ENCODE measurements at regions not wholly inside any gene's neighbourhood (a gene's known extent, or its start where the extent isn't known, plus 50 kb on each side); places are given as distances from the start of the nearest gene placed in this dataset.

- H3K4me3 ChIP-seq (ENCODE audit: low read depth, low read length), result no peak overlapping the region
- H3K9me3 ChIP-seq (ENCODE audit: control insufficient read depth, insufficient read depth, low read length), result no peaks in the 10 kb centered on the region
- H3K27ac ChIP-seq (ENCODE audit: low read depth, low read length), result no peak overlapping the region
- H3K4me1 ChIP-seq (ENCODE audit: control insufficient read depth, insufficient read depth, low read length), result no peaks in the 10 kb centered on the region
- WGBS (ENCODE audit: insufficient coverage), result no CpG with 5 or more reads among the region's 2 CpGs
- DNase-seq (ENCODE audit: low read depth in 4 of 6, low spot score in 6 of 6), result no peak
- no peaks in the 10 kb centered on the region for H3K27me3 ChIP-seq (ENCODE audit: control insufficient read depth, insufficient read depth, low read length)
- H3K36me3 ChIP-seq (ENCODE audit: control insufficient read depth, insufficient read depth, low read length), result no peaks in the 10 kb centered on the region
These were observed 227.3 kb downstream of the POU4F1 start for GRCh38 chr13:78376033-78376432.

GRCh38 chr13:78372581-78372980 is 230.8 kb downstream of the POU4F1 start:
- no peak overlapping the region for H3K27ac ChIP-seq (ENCODE audit: low read depth, low read length)
- no peaks in the 10 kb centered on the region for H3K27me3 ChIP-seq (ENCODE audit: control insufficient read depth, insufficient read depth, low read length)
- no peaks in the 10 kb centered on the region for H3K36me3 ChIP-seq (ENCODE audit: control insufficient read depth, insufficient read depth, low read length)
- 75% methylated on average over 2 of the region's 3 CpGs for WGBS (ENCODE audit: insufficient coverage)
- H3K9me3 ChIP-seq (ENCODE audit: control insufficient read depth, insufficient read depth, low read length), result no peaks in the 10 kb centered on the region
- DNase-seq (ENCODE audit: low read depth in 4 of 6, low spot score in 6 of 6), result no peak
- no peak overlapping the region for H3K4me3 ChIP-seq (ENCODE audit: low read depth, low read length)
- H3K4me1 ChIP-seq (ENCODE audit: control insufficient read depth, insufficient read depth, low read length), result no peaks in the 10 kb centered on the region

GRCh38 chr13:78370231-78370630 is 233.1 kb downstream of the POU4F1 start:
- no peaks in the 10 kb centered on the region for H3K27me3 ChIP-seq (ENCODE audit: control insufficient read depth, insufficient read depth, low read length)
- H3K4me1 ChIP-seq (ENCODE audit: control insufficient read depth, insufficient read depth, low read length), result no peaks in the 10 kb centered on the region
- H3K27ac ChIP-seq (ENCODE audit: low read depth, low read length), result no peak overlapping the region
- no peak for DNase-seq (ENCODE audit: low read depth in 4 of 6, low spot score in 6 of 6)
- H3K9me3 ChIP-seq (ENCODE audit: control insufficient read depth, insufficient read depth, low read length), result no peaks in the 10 kb centered on the region
- no peaks in the 10 kb centered on the region for H3K36me3 ChIP-seq (ENCODE audit: control insufficient read depth, insufficient read depth, low read length)
- H3K4me3 ChIP-seq (ENCODE audit: low read depth, low read length), result no peak overlapping the region
- WGBS (ENCODE audit: insufficient coverage), result 52% methylated on average over 2 of the region's 2 CpGs

- no CpG with 5 or more reads among the region's 5 CpGs for WGBS (ENCODE audit: insufficient coverage)
- Histone ChIP-seq H3K27ac (ENCODE audit: low read depth, low read length) (no peak overlapping the region), H3K4me3 (ENCODE audit: low read depth, low read length) (no peak overlapping the region), H3K9me3 (ENCODE audit: control insufficient read depth, insufficient read depth, low read length) (no peaks in the 10 kb centered on the region), H3K36me3 (ENCODE audit: control insufficient read depth, insufficient read depth, low read length) (no peaks in the 10 kb centered on the region), H3K27me3 (ENCODE audit: control insufficient read depth, insufficient read depth, low read length) (no peaks in the 10 kb centered on the region), H3K4me1 (ENCODE audit: control insufficient read depth, insufficient read depth, low read length) (no peaks in the 10 kb centered on the region)
- DNase-seq (ENCODE audit: low read depth in 4 of 6, low spot score in 6 of 6), result peak in 1 of 6 donors; percentile 60
These were observed 238.6 kb downstream of the POU4F1 start for GRCh38 chr13:78364711-78365110.

- Histone ChIP-seq H3K9me3 (ENCODE audit: control insufficient read depth, insufficient read depth, low read length) (no peaks in the 10 kb centered on the region), H3K4me3 (ENCODE audit: low read depth, low read length) (no peak overlapping the region), H3K27ac (ENCODE audit: low read depth, low read length) (no peak overlapping the region), H3K36me3 (ENCODE audit: control insufficient read depth, insufficient read depth, low read length) (no peaks in the 10 kb centered on the region), H3K27me3 (ENCODE audit: control insufficient read depth, insufficient read depth, low read length) (no peaks in the 10 kb centered on the region), H3K4me1 (ENCODE audit: control insufficient read depth, insufficient read depth, low read length) (no peaks in the 10 kb centered on the region)
- WGBS (ENCODE audit: insufficient coverage), result 82% methylated on average over 2 of the region's 2 CpGs
- DNase-seq (ENCODE audit: low read depth in 4 of 6, low spot score in 6 of 6), result no peak
These were observed 262.3 kb downstream of the POU4F1 start for GRCh38 chr13:78341032-78341431.

- Histone ChIP-seq H3K27me3 (ENCODE audit: control insufficient read depth, insufficient read depth, low read length) (no peaks in the 10 kb centered on the region), H3K36me3 (ENCODE audit: control insufficient read depth, insufficient read depth, low read length) (no peaks in the 10 kb centered on the region), H3K4me1 (ENCODE audit: control insufficient read depth, insufficient read depth, low read length) (no peaks in the 10 kb centered on the region), H3K9me3 (ENCODE audit: control insufficient read depth, insufficient read depth, low read length) (no peaks in the 10 kb centered on the region), H3K27ac (ENCODE audit: low read depth, low read length) (no peak overlapping the region), H3K4me3 (ENCODE audit: low read depth, low read length) (no peak overlapping the region)
- no peak for DNase-seq (ENCODE audit: low read depth in 4 of 6, low spot score in 6 of 6)
- WGBS (ENCODE audit: insufficient coverage), result no CpG with 5 or more reads among the region's 2 CpGs
These were observed 263.4 kb downstream of the POU4F1 start for GRCh38 chr13:78339927-78340326.

- Histone ChIP-seq H3K9me3 (ENCODE audit: control insufficient read depth, insufficient read depth, low read length) (no peaks in the 10 kb centered on the region), H3K4me3 (ENCODE audit: low read depth, low read length) (no peak overlapping the region), H3K4me1 (ENCODE audit: control insufficient read depth, insufficient read depth, low read length) (no peaks in the 10 kb centered on the region), H3K27me3 (ENCODE audit: control insufficient read depth, insufficient read depth, low read length) (no peaks in the 10 kb centered on the region), H3K36me3 (ENCODE audit: control insufficient read depth, insufficient read depth, low read length) (no peaks in the 10 kb centered on the region), H3K27ac (ENCODE audit: low read depth, low read length) (no peak overlapping the region)
- 80% methylated on average over 3 of the region's 7 CpGs for WGBS (ENCODE audit: insufficient coverage)
- DNase-seq (ENCODE audit: low read depth in 4 of 6, low spot score in 6 of 6), result no peak
These were observed 269.3 kb downstream of the POU4F1 start for GRCh38 chr13:78334059-78334458.

- no peaks in the 10 kb centered on the region for H3K27me3 ChIP-seq (ENCODE audit: control insufficient read depth, insufficient read depth, low read length)
- H3K36me3 ChIP-seq (ENCODE audit: control insufficient read depth, insufficient read depth, low read length), result no peaks in the 10 kb centered on the region
- no peaks in the 10 kb centered on the region for H3K9me3 ChIP-seq (ENCODE audit: control insufficient read depth, insufficient read depth, low read length)
- H3K27ac ChIP-seq (ENCODE audit: low read depth, low read length), result no peak overlapping the region
- peak in 2 of 6 donors; percentile 69 to 71 for DNase-seq (ENCODE audit: low read depth in 4 of 6, low spot score in 6 of 6)
- no peaks in the 10 kb centered on the region for H3K4me1 ChIP-seq (ENCODE audit: control insufficient read depth, insufficient read depth, low read length)
- no CpG with 5 or more reads among the region's 1 CpG for WGBS (ENCODE audit: insufficient coverage)
- H3K4me3 ChIP-seq (ENCODE audit: low read depth, low read length), result no peak overlapping the region
These were observed 276.7 kb downstream of the POU4F1 start for GRCh38 chr13:78326633-78327032.

GRCh38 chr13:78325585-78325984 is 277.8 kb downstream of the POU4F1 start:
- peak in 1 of 6 donors; percentile 44 for DNase-seq (ENCODE audit: low read depth in 4 of 6, low spot score in 6 of 6)
- Histone ChIP-seq H3K36me3 (ENCODE audit: control insufficient read depth, insufficient read depth, low read length) (no peaks in the 10 kb centered on the region), H3K27ac (ENCODE audit: low read depth, low read length) (no peak overlapping the region), H3K4me3 (ENCODE audit: low read depth, low read length) (no peak overlapping the region), H3K27me3 (ENCODE audit: control insufficient read depth, insufficient read depth, low read length) (no peaks in the 10 kb centered on the region), H3K4me1 (ENCODE audit: control insufficient read depth, insufficient read depth, low read length) (no peaks in the 10 kb centered on the region), H3K9me3 (ENCODE audit: control insufficient read depth, insufficient read depth, low read length) (no peaks in the 10 kb centered on the region)
- no CpG with 5 or more reads among the region's 1 CpG for WGBS (ENCODE audit: insufficient coverage)

- no CpG with 5 or more reads among the region's 2 CpGs for WGBS (ENCODE audit: insufficient coverage)
- Histone ChIP-seq H3K27me3 (ENCODE audit: control insufficient read depth, insufficient read depth, low read length) (no peaks in the 10 kb centered on the region), H3K36me3 (ENCODE audit: control insufficient read depth, insufficient read depth, low read length) (no peaks in the 10 kb centered on the region), H3K4me1 (ENCODE audit: control insufficient read depth, insufficient read depth, low read length) (no peaks in the 10 kb centered on the region), H3K9me3 (ENCODE audit: control insufficient read depth, insufficient read depth, low read length) (no peaks in the 10 kb centered on the region), H3K4me3 (ENCODE audit: low read depth, low read length) (no peak overlapping the region), H3K27ac (ENCODE audit: low read depth, low read length) (no peak overlapping the region)
- no peak for DNase-seq (ENCODE audit: low read depth in 4 of 6, low spot score in 6 of 6)
These were observed 279.5 kb downstream of the POU4F1 start for GRCh38 chr13:78323848-78324247.

Data from spinal cord (tissue), 9 donors.